Osteoblast (primary cell): ENCODE measurements at regions not wholly inside any gene's neighbourhood (a gene's known extent, or its start where the extent isn't known, plus 50 kb on each side); places are given as distances from the start of the nearest gene placed in this dataset.
"Not testable (repeated sequence)": the region's sequence is repeated elsewhere in the genome, so short reads cannot be mapped to it uniquely, and the experiment has no call there.

Source experiments
- DNase-seq: peaks from one replicate; pipeline ENCODE4 v3.0.0; 2011; ENCODE audit warnings: low spot score, mixed read lengths; ENCODE audit not compliant: insufficient read length; ENCODE audit errors: missing footprints
- H2AFZ ChIP-seq: 2 replicates; pipeline ENCODE4 v1.6.0; 2011; ENCODE audit warnings: mild to moderate bottlenecking, low read length
- H3K27ac ChIP-seq: 2 replicates; pipeline ENCODE4 v1.5.1; 2011; ENCODE audit warnings: mild to moderate bottlenecking, low read depth, low read length, moderate library complexity
- H3K27me3 ChIP-seq: 2 replicates; pipeline ENCODE4 v1.6.0; 2012; ENCODE audit warnings: mild to moderate bottlenecking, control low read depth, inconsistent platforms, low read length, moderate library complexity; ENCODE audit not compliant: insufficient read depth
- H3K36me3 ChIP-seq: 2 replicates; pipeline ENCODE4 v1.5.1; 2011; ENCODE audit warnings: mild to moderate bottlenecking, low read length, control low read depth, moderate library complexity; ENCODE audit not compliant: insufficient read depth
- H3K4me1 ChIP-seq: 2 replicates; pipeline ENCODE4 v1.5.1; 2011; ENCODE audit warnings: mild to moderate bottlenecking, low read length, control low read depth, moderate library complexity; ENCODE audit not compliant: insufficient read depth
- H3K4me2 ChIP-seq: 2 replicates; pipeline ENCODE4 v1.6.0; 2011; ENCODE audit warnings: mild to moderate bottlenecking, low read length; ENCODE audit not compliant: insufficient read depth
- H3K4me3 ChIP-seq: fragments of 200-600 bp; sonication (generic); 3 replicates; pipeline ENCODE4 v1.5.1; 2012; ENCODE audit warnings: mild to moderate bottlenecking, low read length, inconsistent platforms; ENCODE audit not compliant: insufficient read depth
- H3K79me2 ChIP-seq: 2 replicates; pipeline ENCODE4 v1.6.0; 2012; ENCODE audit warnings: mild to moderate bottlenecking, low read length, control low read depth, inconsistent platforms; ENCODE audit not compliant: insufficient read depth
- H3K9me3 ChIP-seq: 2 replicates; pipeline ENCODE4 v1.5.1; 2011; ENCODE audit warnings: low read depth, low read length, control low read depth
- H4K20me1 ChIP-seq: 2 replicates; pipeline ENCODE4 v1.6.0; 2012; ENCODE audit warnings: mild to moderate bottlenecking, low read length, control low read depth; ENCODE audit not compliant: insufficient read depth
- TF ChIP-seq, protein P1 (sequence below): IDR thresholded peaks from 2 replicates; pipeline ENCODE4 v1.5.1; 2011; ENCODE audit warnings: mild to moderate bottlenecking, low read depth, low read length, moderate library complexity; ENCODE audit errors: extremely low read depth

- H3K27me3 ChIP-seq, result peaks cover 38% of the 10 kb centered on the region
- no peaks in the 10 kb centered on the region for H4K20me1 ChIP-seq
- no peaks in the 10 kb centered on the region for H3K4me1 ChIP-seq
- TF ChIP-seq, protein P1, sequence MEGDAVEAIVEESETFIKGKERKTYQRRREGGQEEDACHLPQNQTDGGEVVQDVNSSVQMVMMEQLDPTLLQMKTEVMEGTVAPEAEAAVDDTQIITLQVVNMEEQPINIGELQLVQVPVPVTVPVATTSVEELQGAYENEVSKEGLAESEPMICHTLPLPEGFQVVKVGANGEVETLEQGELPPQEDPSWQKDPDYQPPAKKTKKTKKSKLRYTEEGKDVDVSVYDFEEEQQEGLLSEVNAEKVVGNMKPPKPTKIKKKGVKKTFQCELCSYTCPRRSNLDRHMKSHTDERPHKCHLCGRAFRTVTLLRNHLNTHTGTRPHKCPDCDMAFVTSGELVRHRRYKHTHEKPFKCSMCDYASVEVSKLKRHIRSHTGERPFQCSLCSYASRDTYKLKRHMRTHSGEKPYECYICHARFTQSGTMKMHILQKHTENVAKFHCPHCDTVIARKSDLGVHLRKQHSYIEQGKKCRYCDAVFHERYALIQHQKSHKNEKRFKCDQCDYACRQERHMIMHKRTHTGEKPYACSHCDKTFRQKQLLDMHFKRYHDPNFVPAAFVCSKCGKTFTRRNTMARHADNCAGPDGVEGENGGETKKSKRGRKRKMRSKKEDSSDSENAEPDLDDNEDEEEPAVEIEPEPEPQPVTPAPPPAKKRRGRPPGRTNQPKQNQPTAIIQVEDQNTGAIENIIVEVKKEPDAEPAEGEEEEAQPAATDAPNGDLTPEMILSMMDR, result no peak
- no peak overlapping the region for H2AFZ ChIP-seq
- H3K27ac ChIP-seq, result no peak overlapping the region
- no peaks in the 10 kb centered on the region for H3K79me2 ChIP-seq
- H3K4me2 ChIP-seq, result no peak overlapping the region
- no peaks in the 10 kb centered on the region for H3K36me3 ChIP-seq
- H3K9me3 ChIP-seq, result no peaks in the 10 kb centered on the region
- no peak for DNase-seq
- no peak overlapping the region for H3K4me3 ChIP-seq
Observed at GRCh38 chr3:71940486-71940885, 155.5 kb upstream of the PROK2 start.

DNA sequence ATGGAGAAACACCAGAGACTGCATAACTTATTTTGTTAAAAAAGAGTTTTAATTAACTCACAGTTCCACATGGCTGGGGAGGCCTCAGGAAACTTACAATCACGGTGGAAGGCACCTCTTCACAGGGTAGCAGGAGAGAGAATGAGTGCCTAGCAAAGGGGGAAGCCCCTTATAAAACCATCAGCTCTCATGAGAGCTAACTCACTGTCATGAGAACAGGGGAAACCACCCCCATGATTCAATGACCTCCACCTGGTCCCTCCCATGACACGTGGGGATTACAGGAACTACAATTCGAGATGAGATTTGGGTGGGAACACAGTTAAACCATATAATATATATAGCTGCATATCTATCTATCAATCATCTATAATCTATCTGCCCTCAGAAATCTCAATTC lies 153.1 kb upstream of the PROK2 start:
- not testable (repeated sequence) for H3K4me3 ChIP-seq, H3K4me1 ChIP-seq, H3K36me3 ChIP-seq, H3K27ac ChIP-seq, H4K20me1 ChIP-seq, H3K79me2 ChIP-seq, H3K9me3 ChIP-seq, DNase-seq, H2AFZ ChIP-seq, H3K4me2 ChIP-seq
- peaks cover 37% of the 10 kb centered on the region for H3K27me3 ChIP-seq

DNA sequence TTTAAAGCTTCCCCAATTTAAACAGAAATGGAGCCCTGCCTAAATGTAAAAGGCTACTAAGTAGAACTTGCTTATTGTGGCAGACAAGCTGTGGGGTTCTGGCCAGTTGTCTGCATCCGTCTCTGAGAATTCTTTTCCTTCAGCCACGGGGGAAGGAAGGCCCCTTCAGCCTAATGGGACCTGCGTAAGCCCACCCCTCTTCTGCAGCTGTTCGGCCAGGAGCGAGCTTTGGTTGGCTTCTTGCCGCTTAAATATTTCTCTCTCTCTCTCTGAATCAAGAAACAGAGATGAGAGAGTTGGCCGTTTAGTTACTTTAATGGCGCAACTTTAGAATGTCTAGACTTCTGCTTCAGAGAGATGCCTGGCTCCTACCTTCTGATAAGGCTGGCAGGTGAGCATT lies 151.7 kb upstream of the PROK2 start:
- H3K9me3 ChIP-seq, result no peaks in the 10 kb centered on the region
- H3K4me1 ChIP-seq, result no peaks in the 10 kb centered on the region
- TF ChIP-seq, protein P1, result no peak
- no peak overlapping the region for H3K4me3 ChIP-seq
- no peaks in the 10 kb centered on the region for H4K20me1 ChIP-seq
- H3K27me3 ChIP-seq, result peaks cover 45% of the 10 kb centered on the region
- H3K4me2 ChIP-seq, result no peak overlapping the region
- H3K36me3 ChIP-seq, result no peaks in the 10 kb centered on the region
- no peak overlapping the region for H3K27ac ChIP-seq
- no peak for DNase-seq
- no peak overlapping the region for H2AFZ ChIP-seq
- H3K79me2 ChIP-seq, result no peaks in the 10 kb centered on the region

- Histone ChIP-seq H3K27ac (no peak overlapping the region), H3K27me3 (peaks cover 45% of the 10 kb centered on the region), H3K9me3 (no peaks in the 10 kb centered on the region), H3K4me2 (no peak overlapping the region), H2AFZ (no peak overlapping the region), H3K36me3 (no peaks in the 10 kb centered on the region), H3K79me2 (no peaks in the 10 kb centered on the region), H3K4me3 (no peak overlapping the region), H3K4me1 (peaks cover 5% of the 10 kb centered on the region), H4K20me1 (no peaks in the 10 kb centered on the region)
- DNase-seq, result no peak
- TF ChIP-seq, protein P1, result no peak
Observed at GRCh38 chr3:71934520-71935270, 149.7 kb upstream of the PROK2 start.
